Hepatocyte (in vitro differentiated cells): ENCODE measurements at regions not wholly inside any gene's neighbourhood (a gene's known extent, or its start where the extent isn't known, plus 50 kb on each side); places are given as distances from the start of the nearest gene placed in this dataset.

ENCODE experiments used
- EZH2 ChIP-seq: fragments of 200-600 bp; sonication (generic); IDR thresholded peaks from 2 replicates; pipeline ENCODE4 v1.6.1; 2016; ENCODE audit warnings: antibody characterized with exemption, mild to moderate bottlenecking, borderline replicate concordance
- EZH2phosphoT487 ChIP-seq: fragments of 200-600 bp; sonication (generic); IDR thresholded peaks from one replicate; pipeline ENCODE4 v1.6.1; 2018; ENCODE audit warnings: antibody characterized with exemption, mild to moderate bottlenecking, low read depth, moderate library complexity; ENCODE audit not compliant: unreplicated experiment, severe bottlenecking

GRCh38 chr9:29575219-29575618, 2001.9 kb upstream of the C9orf72 start:
- no peak for TF ChIP-seq EZH2
- TF ChIP-seq EZH2phosphoT487 = no peak
